Ramos (cell line): ENCODE measurements at regions not wholly inside any gene's neighbourhood (a gene's known extent, or its start where the extent isn't known, plus 50 kb on each side); places are given as distances from the start of the nearest gene placed in this dataset.

Experiments
- in situ Hi-C: fragments of 300-500 bp; cut with MboI; formaldehyde crosslinking; loops from one replicate; pipeline ENCODE4 v1.14.3; 2022; ENCODE audit warnings: low sequenced_read_pairs; ENCODE audit not compliant: unreplicated experiment

DNA sequence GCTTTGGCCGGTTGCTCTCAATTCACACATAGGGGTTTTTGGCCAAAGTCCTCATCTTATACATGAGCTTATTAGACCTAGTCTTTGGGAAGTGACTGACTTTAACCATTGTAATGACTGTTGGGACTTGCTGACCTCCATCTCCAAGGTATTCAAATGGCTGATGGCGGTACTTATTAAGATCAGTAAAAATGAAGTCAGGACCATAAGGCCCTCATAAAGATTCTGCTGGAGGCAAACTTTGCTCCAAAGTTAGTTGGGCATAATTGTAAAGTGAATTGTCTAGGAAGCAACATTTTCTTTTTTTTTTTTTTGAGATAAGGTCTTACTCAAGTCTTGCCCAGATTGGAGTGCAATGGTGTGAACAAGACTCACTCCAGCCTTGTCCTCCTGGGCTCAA, 76.3 kb upstream of the MKLN1 start:
- in situ Hi-C loops, result no loop called here

DNA sequence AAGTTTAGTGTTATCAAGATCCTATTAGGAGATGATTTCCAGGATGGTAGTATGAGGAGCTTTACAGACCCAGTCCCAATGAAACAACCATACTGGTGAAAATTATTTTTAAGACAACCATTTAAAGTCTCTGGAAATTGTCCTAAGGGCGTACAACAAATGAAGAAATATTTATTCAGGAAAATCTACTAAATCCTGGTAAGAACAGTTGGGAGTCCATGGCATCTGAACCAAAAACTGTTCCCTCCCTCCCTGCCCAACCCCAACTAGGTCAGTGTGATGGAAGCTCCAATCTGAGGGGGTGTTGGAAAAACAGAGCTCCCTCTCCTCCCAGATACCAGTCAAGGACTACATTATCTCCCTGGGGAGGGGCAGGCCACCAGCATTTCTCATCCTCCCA, 74.7 kb upstream of the MKLN1 start:
- in situ Hi-C loops, result no loop called here

DNA sequence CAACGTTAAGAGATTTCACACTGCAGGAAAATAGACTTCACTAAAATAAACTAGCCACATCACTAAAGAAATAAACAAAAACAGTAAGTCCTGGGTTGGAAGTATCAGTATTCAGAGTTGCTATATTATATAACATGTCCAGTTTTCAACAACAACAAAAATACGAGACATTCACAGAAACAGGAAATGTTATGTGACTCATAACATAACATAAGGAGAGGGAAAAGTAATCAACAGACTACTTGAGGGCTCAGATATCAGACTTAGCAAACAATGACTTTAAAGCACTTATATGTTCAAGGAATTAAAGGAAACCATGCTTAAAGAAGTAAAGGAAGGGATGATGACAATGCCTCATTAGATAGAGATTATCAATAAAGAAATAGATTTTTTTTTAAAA, 73.5 kb upstream of the MKLN1 start:
- in situ Hi-C loops, result no loop called here

DNA sequence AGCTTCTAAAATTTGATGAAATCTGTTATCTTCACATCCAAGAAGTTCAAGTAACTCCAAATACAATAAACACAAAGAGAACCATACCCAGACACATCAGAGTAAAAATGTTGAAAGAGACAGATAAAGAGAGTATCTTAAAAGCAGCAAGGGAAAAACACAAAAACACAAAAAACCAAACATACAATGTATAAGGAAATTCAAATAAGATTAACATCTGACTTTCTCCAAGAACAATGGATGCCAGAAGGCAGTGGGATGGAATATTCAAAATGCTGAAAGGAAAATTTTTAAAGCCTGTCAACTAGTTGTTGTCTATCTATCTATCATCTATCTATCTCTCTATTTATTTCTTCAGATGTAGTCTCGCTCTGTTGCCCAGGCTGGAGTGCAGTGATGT, 72.4 kb upstream of the MKLN1 start:
- in situ Hi-C loops, result no loop called here

DNA sequence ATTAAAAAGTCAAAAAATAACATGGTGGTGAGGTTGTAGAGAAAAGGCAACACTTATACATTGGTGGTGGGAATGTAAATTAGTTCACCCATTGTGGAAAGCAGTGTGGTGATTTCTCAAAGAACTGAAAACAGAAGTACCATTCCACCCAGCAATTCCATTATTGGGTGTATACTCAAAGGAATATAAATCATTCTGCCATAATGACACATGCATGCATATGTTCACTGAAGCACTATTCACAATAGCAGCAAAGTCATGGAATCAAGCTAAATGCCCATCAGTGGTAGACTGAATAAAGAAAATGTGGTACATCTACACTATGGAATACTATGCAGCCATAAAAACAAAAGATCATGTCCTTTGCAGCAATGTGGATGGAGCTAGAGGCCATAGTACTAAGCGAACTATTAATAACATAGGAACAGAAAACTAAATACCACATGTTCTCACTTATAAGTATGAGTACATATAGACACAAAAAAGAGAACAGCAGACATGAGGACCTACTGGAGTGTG, 66.1 kb upstream of the MKLN1 start:
- in situ Hi-C loops, result no loop called here

DNA sequence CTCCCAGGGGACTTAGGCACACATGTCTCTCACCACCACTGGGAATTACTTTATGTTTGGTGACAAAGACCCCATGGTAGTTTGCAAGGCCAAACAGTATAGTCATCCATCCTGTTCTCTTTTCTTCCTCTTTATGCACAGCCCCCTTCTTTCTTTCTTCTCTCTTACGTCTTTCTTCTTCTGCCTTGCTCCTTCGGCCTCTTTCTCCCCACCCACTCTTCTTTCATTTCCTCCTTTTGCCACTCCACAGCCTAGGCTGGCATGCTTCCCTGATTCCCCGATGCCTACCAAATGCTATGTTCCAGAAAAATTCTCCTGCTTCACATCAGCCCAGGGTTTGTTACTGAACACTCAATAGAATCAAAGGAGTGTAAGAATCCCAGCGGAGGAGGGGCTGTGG, 62.4 kb upstream of the MKLN1 start:
- in situ Hi-C loops, result no loop called here

DNA sequence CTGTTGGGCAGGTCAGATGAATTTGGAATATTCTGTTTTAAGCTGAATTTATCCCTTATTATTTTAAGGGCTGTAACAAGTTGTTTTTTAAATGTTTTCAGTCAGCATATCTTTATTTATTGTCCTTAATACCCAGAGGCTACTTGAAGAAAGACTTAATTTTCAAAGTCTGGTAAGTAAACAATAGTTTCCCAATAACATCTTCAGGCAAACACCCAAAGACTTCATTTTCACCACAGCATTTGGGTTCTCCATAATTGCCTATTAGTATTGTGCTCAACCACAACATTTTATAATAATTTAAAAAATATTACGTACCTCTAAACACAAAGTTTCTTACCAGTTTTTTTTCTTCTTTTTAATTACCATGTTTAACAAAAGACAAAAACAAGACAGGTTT, 60.0 kb upstream of the MKLN1 start:
- in situ Hi-C loops, result no loop called here

DNA sequence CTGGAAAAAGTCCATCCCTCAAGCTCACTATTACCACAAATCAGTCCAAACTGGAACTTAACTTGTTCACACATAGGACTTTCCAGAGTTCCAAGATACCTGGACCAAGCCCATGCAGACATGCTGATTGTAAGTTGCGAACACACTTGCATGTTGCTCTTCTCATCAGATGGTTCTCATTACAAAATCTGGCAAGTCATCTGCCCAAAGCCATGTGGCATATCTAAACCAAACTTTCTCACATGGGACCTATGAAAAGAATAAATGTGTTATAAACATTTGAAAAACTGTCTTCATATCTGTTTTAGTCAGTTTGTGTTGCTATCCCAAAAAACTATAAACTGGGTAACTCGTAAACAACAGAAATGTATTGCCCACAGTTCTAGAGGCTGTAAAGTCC, 58.8 kb upstream of the MKLN1 start:
- in situ Hi-C loops, result no loop called here

DNA sequence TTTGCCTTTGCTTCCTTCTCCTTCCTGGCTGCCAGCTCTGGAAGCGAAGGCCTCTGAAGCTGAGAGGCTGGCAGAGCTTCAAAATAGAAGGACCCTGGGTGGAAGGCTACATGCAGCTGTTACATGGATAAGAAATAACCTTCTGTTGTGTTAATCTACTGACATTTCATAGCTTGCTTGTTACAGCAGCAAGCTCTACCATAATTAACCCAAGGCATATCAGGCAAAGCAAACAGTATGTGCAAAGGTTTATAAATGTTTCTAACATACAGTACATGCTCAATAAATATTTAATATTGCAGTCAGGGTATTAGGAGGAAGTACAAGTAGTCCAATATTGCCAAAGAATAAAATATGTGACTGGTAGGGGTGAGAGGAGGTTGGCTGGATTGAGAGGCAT, 55.6 kb upstream of the MKLN1 start:
- in situ Hi-C loops, result no loop called here

DNA sequence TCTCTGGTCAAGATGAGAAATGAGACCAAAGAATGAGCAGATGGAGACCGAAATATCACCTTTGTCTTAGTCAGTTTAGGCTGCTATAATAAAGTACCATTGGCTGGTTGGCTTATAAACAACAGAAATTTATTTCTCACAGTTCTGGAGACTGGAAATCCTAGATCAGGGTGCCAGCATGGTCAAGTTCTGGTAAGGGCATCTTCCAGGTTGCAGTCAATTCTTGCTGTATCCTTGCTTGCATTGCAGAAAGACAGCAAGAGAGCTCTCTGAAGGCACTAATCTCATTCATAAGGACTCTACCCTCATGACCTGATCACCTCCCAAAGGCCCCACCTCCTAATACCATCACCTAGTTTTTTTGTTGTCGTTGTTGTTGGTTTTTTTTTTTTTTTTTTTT, 52.7 kb upstream of the MKLN1 start:
- in situ Hi-C loops, result no loop called here

DNA sequence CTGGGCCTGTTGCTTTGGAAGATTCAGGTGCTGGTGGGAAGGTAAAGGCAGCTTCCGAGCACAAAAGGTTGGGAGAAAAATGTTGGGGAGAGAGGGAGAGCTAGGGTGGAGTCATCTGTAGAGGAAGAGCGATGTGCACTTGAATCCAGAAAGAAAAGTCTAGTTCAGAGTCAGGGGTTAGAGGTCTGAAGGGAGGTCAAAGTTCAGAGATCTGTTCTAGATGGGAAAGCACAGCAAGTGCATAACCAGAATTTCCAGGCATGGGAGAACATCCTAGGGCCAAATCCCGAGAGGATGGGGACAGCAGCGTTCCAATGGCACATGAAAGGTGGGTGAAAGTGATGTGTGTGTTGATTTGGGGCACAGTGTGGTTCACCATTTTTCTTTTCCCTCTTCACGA, 51.5 kb upstream of the MKLN1 start:
- in situ Hi-C loops, result no loop called here

DNA sequence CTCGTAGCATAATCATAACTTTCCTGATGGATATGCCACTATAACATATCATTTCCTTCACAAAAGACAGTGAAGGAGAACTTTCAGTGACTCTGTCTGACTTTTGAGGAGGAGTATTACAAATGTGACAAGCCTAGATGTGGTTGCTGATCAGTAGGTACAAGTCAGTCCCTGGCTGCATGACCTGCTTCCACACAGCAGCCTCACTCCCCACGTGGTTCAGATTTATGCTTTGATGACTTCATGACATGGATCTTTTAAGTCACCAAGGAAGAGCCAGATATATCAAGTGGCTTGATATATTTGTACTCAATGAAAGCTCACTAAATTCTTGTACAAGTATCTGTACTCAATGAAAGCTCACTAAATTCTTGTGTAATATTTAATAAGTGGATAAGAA, 50.9 kb upstream of the MKLN1 start:
- in situ Hi-C loops, result no loop called here
